Stomach (tissue), 8 donors: ENCODE measurements at regions not wholly inside any gene's neighbourhood (a gene's known extent, or its start where the extent isn't known, plus 50 kb on each side); places are given as distances from the start of the nearest gene placed in this dataset.

Experiments used
- DNase-seq, 2 donors: peaks; one replicate each; pipeline versions ENCODE4 v3.0.0 to v3.0.0-alpha.2; 2013 to 2019
- H3K27ac ChIP-seq, 5 donors: fragments of 200-600 bp in 4 of 5; sonication (generic) in 4 of 5; one replicate each; pipeline ENCODE4 v1.5.1; 2013 to 2019; ENCODE audit warnings: mild to moderate bottlenecking in 1 of 5, moderate library complexity in 1 of 5
- H3K27me3 ChIP-seq, 3 donors: fragments of 200-600 bp; sonication (generic); one replicate each; pipeline ENCODE4 v1.5.1; 2017 to 2019; ENCODE audit warnings: mixed run types in 1 of 3
- H3K36me3 ChIP-seq, 4 donors: fragments of 200-600 bp; sonication (generic); 1 replicate in 3 of 4; 2 replicates in 1 of 4; pipeline ENCODE4 v1.5.1; 2016 to 2019
- H3K4me1 ChIP-seq, 4 donors: fragments of 200-600 bp; sonication (generic); one replicate each; pipeline ENCODE4 v1.5.1; 2016 to 2019
- H3K4me3 ChIP-seq, 4 donors: fragments of 200-600 bp; sonication (generic) in 3 of 4; one replicate each; pipeline ENCODE4 v1.5.1; 2016 to 2019; ENCODE audit warnings: mild to moderate bottlenecking in 1 of 4
- H3K9me3 ChIP-seq, 4 donors: fragments of 200-600 bp; sonication (generic); one replicate each; pipeline ENCODE4 v1.5.1; 2016 to 2019
- CTCF ChIP-seq, 7 experiments: fragments of 450-650 bp in 4 of 7; fragments of 200-600 bp in 3 of 7; sonication (generic) in 3 of 7; IDR thresholded peaks; one replicate each; pipeline ENCODE4 v1.5.1; 2016 to 2019; ENCODE audit warnings: antibody characterized with exemption in 7 of 7, control low read depth in 2 of 7, mild to moderate bottlenecking in 1 of 7
- EP300 ChIP-seq: sonication (generic); formaldehyde crosslinking; IDR thresholded peaks from one replicate; pipeline ENCODE4 v1.6.1; 2017; ENCODE audit warnings: antibody characterized with exemption
- POLR2A ChIP-seq, 4 donors: fragments of 450-650 bp; IDR thresholded peaks; one replicate each; pipeline ENCODE4 v1.6.1; 2016; ENCODE audit warnings: antibody characterized with exemption in 4 of 4, control low read depth in 2 of 4, mild to moderate bottlenecking in 1 of 4, moderate library complexity in 1 of 4
- POLR2AphosphoS5 ChIP-seq, 3 donors: sonication (generic); formaldehyde crosslinking; IDR thresholded peaks; one replicate each; pipeline ENCODE4 v1.6.1; 2016; ENCODE audit warnings: antibody characterized with exemption in 3 of 3
- WGBS, 5 donors: extraction: QIAGEN DNeasy Blood & Tissue Kit in 3 of 5; methylation state at CpG; one replicate each; pipeline versions ENCODE4 v1.1.5 to v1.1.7; 2013 to 2018; 5-methylcytosine and 5-hydroxymethylcytosine counted together
- intact Hi-C: fragments of 100-400 bp; cut with DNase I; formaldehyde crosslinking; loops from one replicate; pipeline ENCODE4 v1.15.1; 2023; ENCODE audit warnings: low total_unique reads
- donor health status: healthy with polysubstance abuse.
- donor health status: Bipolar disorder and iron deficiency.
- donor health status: healthy.

GRCh38 chr10:55852900-55853299, 508.2 kb downstream of the ZWINT start:
- no peak for DNase-seq
- H3K4me3 ChIP-seq, result no peak overlapping the region
- no peaks in the 10 kb centered on the region for H3K27me3 ChIP-seq
- no peaks in the 10 kb centered on the region for H3K36me3 ChIP-seq
- H3K27ac ChIP-seq, result no peak overlapping the region
- intact Hi-C loops, result no loop called here
- no peaks in the 10 kb centered on the region for H3K4me1 ChIP-seq
- 70 to 77% (median 74%) methylated on average over 3 of the region's 3 CpGs for WGBS, 5 donors
- TF ChIP-seq POLR2AphosphoS5 (IDR thresholded peaks at IDR 0.05) (no peak), CTCF (IDR thresholded peaks at IDR 0.05) (no peak), POLR2A (IDR thresholded peaks at IDR 0.05) (no peak), EP300 (no peak)
- H3K9me3 ChIP-seq, result no peaks in the 10 kb centered on the region

GRCh38 chr10:55837273-55837672, 523.8 kb downstream of the ZWINT start:
- peaks cover 0 to 6% (median 0%) of the 10 kb centered on the region in 4 donors for H3K9me3 ChIP-seq
- H3K27me3 ChIP-seq, result no peaks in the 10 kb centered on the region
- H3K36me3 ChIP-seq, result no peaks in the 10 kb centered on the region
- no peak overlapping the region for H3K27ac ChIP-seq
- no peaks in the 10 kb centered on the region for H3K4me1 ChIP-seq
- DNase-seq, result no peak
- TF ChIP-seq CTCF (IDR thresholded peaks at IDR 0.05) (no peak), EP300 (no peak), POLR2A (IDR thresholded peaks at IDR 0.05) (no peak), POLR2AphosphoS5 (IDR thresholded peaks at IDR 0.05) (no peak)
- WGBS, 5 donors, result 84 to 91% (median 87%) methylated on average over 2 of the region's 2 CpGs
- no peak overlapping the region for H3K4me3 ChIP-seq
- intact Hi-C loops, result no loop called here

- TF ChIP-seq CTCF (IDR thresholded peaks at IDR 0.05) (no peak), POLR2AphosphoS5 (IDR thresholded peaks at IDR 0.05) (no peak), POLR2A (IDR thresholded peaks at IDR 0.05) (no peak), EP300 (no peak)
Observed at GRCh38 chr10:55822096-55822495, 539.0 kb downstream of the ZWINT start.

GRCh38 chr10:55820478-55820877, 540.6 kb downstream of the ZWINT start:
- DNase-seq, result no peak
- 68 to 77% (median 75%) methylated on average over 4 of the region's 4 CpGs for WGBS, 5 donors
- no peaks in the 10 kb centered on the region for H3K36me3 ChIP-seq
- intact Hi-C loops, result no loop called here
- no peaks in the 10 kb centered on the region for H3K27me3 ChIP-seq
- no peak overlapping the region for H3K27ac ChIP-seq
- peaks cover 0 to 23% (median 16%) of the 10 kb centered on the region in 4 donors for H3K9me3 ChIP-seq
- H3K4me3 ChIP-seq, result no peak overlapping the region
- no peak for TF ChIP-seq POLR2A (IDR thresholded peaks at IDR 0.05)
- no peaks in the 10 kb centered on the region for H3K4me1 ChIP-seq

More at GRCh38 chr10:55822096-55822495, 539.0 kb downstream of the ZWINT start:
- no peaks in the 10 kb centered on the region for H3K27me3 ChIP-seq
- H3K4me3 ChIP-seq, result no peak overlapping the region
- no peaks in the 10 kb centered on the region for H3K4me1 ChIP-seq
- H3K27ac ChIP-seq, result no peak overlapping the region
- no peaks in the 10 kb centered on the region for H3K36me3 ChIP-seq
- peaks cover 0 to 22% (median 14%) of the 10 kb centered on the region in 4 donors for H3K9me3 ChIP-seq
- WGBS, 5 donors, result 42 to 71% (median 52%) methylated on average over 1 of the region's 1 CpG
- no peak for DNase-seq
- intact Hi-C loops, result no loop called here

GRCh38 chr10:55820071-55820470, 541.0 kb downstream of the ZWINT start:
- Histone ChIP-seq H3K4me1 (no peaks in the 10 kb centered on the region), H3K27me3 (no peaks in the 10 kb centered on the region), H3K27ac (no peak overlapping the region), H3K4me3 (no peak overlapping the region), H3K9me3 (peaks cover 0 to 23% (median 16%) of the 10 kb centered on the region in 4 donors), H3K36me3 (no peaks in the 10 kb centered on the region)
- TF ChIP-seq CTCF (IDR thresholded peaks at IDR 0.05), result no peak
- TF ChIP-seq POLR2AphosphoS5 (IDR thresholded peaks at IDR 0.05), result no peak
- TF ChIP-seq EP300, result no peak
- TF ChIP-seq POLR2A (IDR thresholded peaks at IDR 0.05), result no peak
- no peak for DNase-seq
- intact Hi-C loops, result no loop called here
- 78 to 83% (median 83%) methylated on average over 3 of the region's 3 CpGs for WGBS, 5 donors
